ENCODE measurements at regions not wholly inside any gene's neighbourhood (a gene's known extent, or its start where the extent isn't known, plus 50 kb on each side); places are given as distances from the start of the nearest gene placed in this dataset.

- TF ChIP-seq CTCF (IDR thresholded peaks at IDR 0.05 in 2 of 3, conservative IDR thresholded peaks at IDR 0.05 in 1 of 3; ENCODE audit: control insufficient read depth in 2 of 3, extremely low read depth in 1 of 3, insufficient read depth in 1 of 3, low read depth in 3 of 3, low read length in 3 of 3), result no peak
- no peak for TF ChIP-seq NFYA (IDR thresholded peaks at IDR 0.05; ENCODE audit: borderline replicate concordance, low read depth, low read length)
- no peak for TF ChIP-seq EZH2 (IDR thresholded peaks at IDR 0.05; ENCODE audit: borderline replicate concordance, control insufficient read depth, low read depth, low read length)
Measured at GRCh38 chr9:135015565-135015964, 71.9 kb upstream of the OLFM1 start.
